GM12878 (cell line): ENCODE measurements at regions not wholly inside any gene's neighbourhood (a gene's known extent, or its start where the extent isn't known, plus 50 kb on each side); places are given as distances from the start of the nearest gene placed in this dataset.

Experiments
- ATF2 ChIP-seq: IDR thresholded peaks from 2 replicates; pipeline ENCODE4 v1.6.1; 2012; ENCODE audit warnings: low read length, inconsistent platforms
- ATF3 ChIP-seq: IDR thresholded peaks from 2 replicates; pipeline ENCODE4 v1.6.1; 2011; ENCODE audit warnings: low read depth, mild to moderate bottlenecking, low read length, moderate library complexity, borderline replicate concordance; ENCODE audit errors: extremely low read depth
- BHLHE40 ChIP-seq, 2 experiments: fragments of 450-650 bp in 1 of 2; IDR thresholded peaks; 2 replicates each; pipeline ENCODE4 v1.6.1; 2011 to 2017; ENCODE audit warnings: low read depth in 2 of 2, borderline replicate concordance in 1 of 2, improper control_type of control experiment in 1 of 2, low read length in 1 of 2, mild to moderate bottlenecking in 1 of 2
- CTCF ChIP-seq, 3 experiments: IDR thresholded peaks in 2 of 3; conservative IDR thresholded peaks in 1 of 3; 2 replicates each; pipeline ENCODE4 v1.5.1; 2011; ENCODE audit warnings: low read depth in 3 of 3, low read length in 3 of 3, mild to moderate bottlenecking in 3 of 3, control low read depth in 2 of 3, moderate library complexity in 2 of 3, inconsistent platforms in 1 of 3, mixed read lengths in 1 of 3; ENCODE audit not compliant: control insufficient read depth in 2 of 3, insufficient read depth in 1 of 3; ENCODE audit errors: extremely low read depth in 1 of 3
- ESRRA ChIP-seq: IDR thresholded peaks from 2 replicates; pipeline ENCODE4 v1.6.1; 2012; ENCODE audit warnings: mild to moderate bottlenecking, low read length, improper control_type of control experiment
- HDAC2 ChIP-seq: fragments of 200-600 bp; sonication (generic); IDR thresholded peaks from 2 replicates; pipeline ENCODE4 v1.6.1; 2017
- HDGF ChIP-seq: fragments of 450-650 bp; IDR thresholded peaks from 2 replicates; pipeline ENCODE4 v1.6.1; 2016; ENCODE audit warnings: antibody characterized with exemption
- POLR2AphosphoS5 ChIP-seq: IDR thresholded peaks from 2 replicates; pipeline ENCODE4 v1.6.1; 2011; ENCODE audit warnings: mild to moderate bottlenecking, low read length, inconsistent platforms
- RAD21 ChIP-seq: IDR thresholded peaks from 2 replicates; pipeline ENCODE4 v1.6.1; 2011; ENCODE audit warnings: mild to moderate bottlenecking, low read depth, low read length, moderate library complexity; ENCODE audit not compliant: insufficient read depth
- REST ChIP-seq: IDR thresholded peaks from 2 replicates; pipeline ENCODE4 v1.6.1; 2012; ENCODE audit warnings: mild to moderate bottlenecking, low read depth, low read length
- RFX5 ChIP-seq: IDR thresholded peaks from 2 replicates; pipeline ENCODE4 v1.6.1; 2011; ENCODE audit warnings: low read depth, low read length, improper control_type of control experiment
- SMAD1 ChIP-seq: fragments of 450-650 bp; IDR thresholded peaks from 2 replicates; pipeline ENCODE4 v1.6.1; 2018; ENCODE audit warnings: mild to moderate bottlenecking, low read depth; ENCODE audit not compliant: partially characterized antibody
- SRF ChIP-seq, 2 experiments: IDR thresholded peaks; 2 replicates each; pipeline ENCODE4 v1.6.1; 2011; ENCODE audit warnings: low read depth in 2 of 2, low read length in 2 of 2, mild to moderate bottlenecking in 1 of 2, moderate library complexity in 1 of 2
- ZNF384 ChIP-seq: IDR thresholded peaks from 2 replicates; pipeline ENCODE4 v1.6.1; 2012; ENCODE audit warnings: low read depth, mild to moderate bottlenecking, low read length, improper control_type of control experiment, borderline replicate concordance

GRCh38 chr11:112817376-112817775, 143.8 kb upstream of the NCAM1 start:
- TF ChIP-seq CTCF (IDR thresholded peaks at IDR 0.05 in 2 of 3, conservative IDR thresholded peaks at IDR 0.05 in 1 of 3; ENCODE audit: control insufficient read depth in 2 of 3, extremely low read depth in 1 of 3, insufficient read depth in 1 of 3, low read depth in 3 of 3, low read length in 3 of 3) (no peak), ATF3 (no peak), HDGF (no peak), SRF (IDR thresholded peaks at IDR 0.05; ENCODE audit: low read depth in 2 of 2, low read length in 2 of 2) (no peak), SMAD1 (no peak), REST (no peak), ESRRA (no peak), HDAC2 (no peak), RFX5 (no peak), RAD21 (no peak), BHLHE40 (IDR thresholded peaks at IDR 0.05; ENCODE audit: borderline replicate concordance in 1 of 2, low read depth in 2 of 2, low read length in 1 of 2) (no peak), ZNF384 (no peak), ATF2 (no peak), POLR2AphosphoS5 (no peak)
